ENCODE measurements at regions not wholly inside any gene's neighbourhood (a gene's known extent, or its start where the extent isn't known, plus 50 kb on each side); places are given as distances from the start of the nearest gene placed in this dataset.

DNA sequence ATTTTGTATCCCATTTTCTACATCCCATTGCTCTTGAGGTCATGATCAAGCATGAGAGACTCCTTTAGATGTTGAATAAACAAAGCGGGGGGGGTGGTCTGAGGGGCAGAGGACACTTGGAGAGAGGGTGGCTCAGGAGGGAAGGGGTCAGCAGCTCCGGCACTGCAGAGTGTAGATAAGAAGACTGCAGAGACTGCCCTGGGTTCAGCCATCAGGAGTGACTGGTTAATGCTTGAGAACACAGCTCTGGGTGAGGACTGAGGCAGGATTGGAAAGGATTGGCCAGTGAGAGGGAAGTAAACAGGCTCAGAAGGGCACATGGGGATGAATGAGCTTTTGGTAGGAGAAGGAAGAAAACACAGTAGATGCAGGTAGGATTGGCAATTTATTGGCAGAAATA, 205.3 kb upstream of the CNR1 start:
- TF ChIP-seq EZH2 (IDR thresholded peaks at IDR 0.05; ENCODE audit: low read length, missing control alignments) = no peak
- TF ChIP-seq, protein P1, sequence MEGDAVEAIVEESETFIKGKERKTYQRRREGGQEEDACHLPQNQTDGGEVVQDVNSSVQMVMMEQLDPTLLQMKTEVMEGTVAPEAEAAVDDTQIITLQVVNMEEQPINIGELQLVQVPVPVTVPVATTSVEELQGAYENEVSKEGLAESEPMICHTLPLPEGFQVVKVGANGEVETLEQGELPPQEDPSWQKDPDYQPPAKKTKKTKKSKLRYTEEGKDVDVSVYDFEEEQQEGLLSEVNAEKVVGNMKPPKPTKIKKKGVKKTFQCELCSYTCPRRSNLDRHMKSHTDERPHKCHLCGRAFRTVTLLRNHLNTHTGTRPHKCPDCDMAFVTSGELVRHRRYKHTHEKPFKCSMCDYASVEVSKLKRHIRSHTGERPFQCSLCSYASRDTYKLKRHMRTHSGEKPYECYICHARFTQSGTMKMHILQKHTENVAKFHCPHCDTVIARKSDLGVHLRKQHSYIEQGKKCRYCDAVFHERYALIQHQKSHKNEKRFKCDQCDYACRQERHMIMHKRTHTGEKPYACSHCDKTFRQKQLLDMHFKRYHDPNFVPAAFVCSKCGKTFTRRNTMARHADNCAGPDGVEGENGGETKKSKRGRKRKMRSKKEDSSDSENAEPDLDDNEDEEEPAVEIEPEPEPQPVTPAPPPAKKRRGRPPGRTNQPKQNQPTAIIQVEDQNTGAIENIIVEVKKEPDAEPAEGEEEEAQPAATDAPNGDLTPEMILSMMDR (conservative IDR thresholded peaks at IDR 0.05 in 1 of 2, IDR thresholded peaks at IDR 0.05 in 1 of 2; ENCODE audit: low read depth in 1 of 2, low read length in 2 of 2) = no peak

Measured in fibroblast of lung (primary cell).